OCI-LY1 (cell line): ENCODE measurements at regions not wholly inside any gene's neighbourhood (a gene's known extent, or its start where the extent isn't known, plus 50 kb on each side); places are given as distances from the start of the nearest gene placed in this dataset.

Experiments used
- H2AFZ ChIP-seq: fragments of 200-600 bp; sonication (generic), shearing (Covaris generic); 2 replicates; pipeline ENCODE4 v1.6.0; 2014; ENCODE audit warnings: antibody characterized with exemption, mild to moderate bottlenecking, low read length
- H3F3A ChIP-seq: fragments of 200-600 bp; sonication (generic), shearing (Covaris generic); 2 replicates; pipeline ENCODE4 v1.6.0; 2014; ENCODE audit warnings: mild to moderate bottlenecking, antibody characterized with exemption, low read length, moderate library complexity; ENCODE audit not compliant: insufficient read depth
- H3K27ac ChIP-seq: fragments of 200-600 bp; sonication (generic); 2 replicates; pipeline ENCODE4 v1.5.1; 2014; ENCODE audit warnings: low read length, mixed run types, mild to moderate bottlenecking, low read depth; ENCODE audit not compliant: poor library complexity, severe bottlenecking
- H3K27me3 ChIP-seq: fragments of 200-600 bp; sonication (generic); 2 replicates; pipeline ENCODE4 v1.6.0; 2014; ENCODE audit warnings: antibody characterized with exemption, mild to moderate bottlenecking, low read length, moderate library complexity; ENCODE audit not compliant: insufficient read depth
- H3K36me3 ChIP-seq: fragments of 200-600 bp; sonication (generic); 2 replicates; pipeline ENCODE4 v1.6.1; 2014; ENCODE audit warnings: mild to moderate bottlenecking, antibody characterized with exemption, low read length, moderate library complexity, mixed read lengths; ENCODE audit not compliant: insufficient read depth
- H3K4me1 ChIP-seq: fragments of 200-600 bp; sonication (generic); 2 replicates; pipeline ENCODE4 v1.5.1; 2014; ENCODE audit warnings: mild to moderate bottlenecking, low read length, moderate library complexity; ENCODE audit not compliant: insufficient read depth, severe bottlenecking
- H3K4me2 ChIP-seq: fragments of 200-600 bp; sonication (generic), shearing (Covaris generic); 2 replicates; pipeline ENCODE4 v1.6.1; 2014; ENCODE audit warnings: low read length
- H3K4me3 ChIP-seq: fragments of 200-600 bp; sonication (generic); 2 replicates; pipeline ENCODE4 v1.5.1; 2014; ENCODE audit warnings: low read length, low read depth, mild to moderate bottlenecking, mixed read lengths; ENCODE audit not compliant: poor library complexity, severe bottlenecking
- H3K79me2 ChIP-seq: fragments of 200-600 bp; shearing (Covaris generic); 2 replicates; pipeline ENCODE4 v1.6.1; 2016; ENCODE audit warnings: mixed run types, low read length, mixed read lengths; ENCODE audit not compliant: insufficient read depth
- H3K9ac ChIP-seq: fragments of 200-600 bp; sonication (generic), shearing (Covaris generic); 2 replicates; pipeline ENCODE4 v1.6.1; 2014; ENCODE audit warnings: mild to moderate bottlenecking, low read length, mixed read lengths
- H3K9me2 ChIP-seq: fragments of 200-600 bp; sonication (generic), shearing (Covaris generic); 2 replicates; pipeline ENCODE4 v1.6.1; 2014; ENCODE audit warnings: low read depth, mild to moderate bottlenecking, low read length, mixed read lengths
- H3K9me3 ChIP-seq: fragments of 200-600 bp; shearing (Covaris generic); 2 replicates; pipeline ENCODE4 v1.6.1; 2014; ENCODE audit warnings: low read length, mixed read lengths
- H4K20me1 ChIP-seq: fragments of 200-600 bp; sonication (generic), shearing (Covaris generic); 2 replicates; pipeline ENCODE4 v1.6.0; 2016; ENCODE audit warnings: mild to moderate bottlenecking, low read length; ENCODE audit not compliant: insufficient read depth
- CTCF ChIP-seq: fragments of 200-600 bp; sonication (generic), shearing (Covaris generic); IDR thresholded peaks from 2 replicates; pipeline ENCODE4 v1.5.1; 2017; ENCODE audit warnings: mild to moderate bottlenecking, antibody characterized with exemption, low read length, moderate library complexity, mixed read lengths
- EZH2 ChIP-seq: fragments of 200-600 bp; sonication (generic), shearing (Covaris generic); IDR thresholded peaks from 2 replicates; pipeline ENCODE4 v1.8.0; 2017; ENCODE audit warnings: borderline replicate concordance, mixed run types, mild to moderate bottlenecking, antibody characterized with exemption, low read length, moderate library complexity, mixed read lengths

GRCh38 chr9:129280236-129280622, 102.2 kb upstream of the IER5L start:
- Histone ChIP-seq H3K9ac (no peak overlapping the region), H3K4me3 (no peak overlapping the region), H3K27ac (no peak overlapping the region), H3K79me2 (no peaks in the 10 kb centered on the region), H3F3A (no peaks in the 10 kb centered on the region), H3K4me2 (no peak overlapping the region), H3K27me3 (peaks cover 4% of the 10 kb centered on the region; the same call in 1 of the 2 replicates), H3K9me3 (no peaks in the 10 kb centered on the region), H3K9me2 (no peaks in the 10 kb centered on the region), H4K20me1 (no peaks in the 10 kb centered on the region), H2AFZ (no peak overlapping the region), H3K36me3 (no peaks in the 10 kb centered on the region), H3K4me1 (peaks cover 12% of the 10 kb centered on the region)
- TF ChIP-seq EZH2: no peak
- no peak for TF ChIP-seq CTCF

GRCh38 chr9:129278391-129279237, 100.6 kb upstream of the IER5L start:
- no peak overlapping the region for H3K4me3 ChIP-seq
- no peak for TF ChIP-seq EZH2
- no peak for TF ChIP-seq CTCF
- no peaks in the 10 kb centered on the region for H4K20me1 ChIP-seq
- no peaks in the 10 kb centered on the region for H3K79me2 ChIP-seq
- H2AFZ ChIP-seq: no peak overlapping the region
- H3K27ac ChIP-seq: no peak overlapping the region
- H3K9ac ChIP-seq: no peak overlapping the region
- H3K4me2 ChIP-seq: no peak overlapping the region; the same call in 1 of the 2 replicates
- peaks cover 12% of the 10 kb centered on the region; the same call in 1 of the 2 replicates for H3K27me3 ChIP-seq
- no peaks in the 10 kb centered on the region for H3K36me3 ChIP-seq
- H3K9me3 ChIP-seq: no peaks in the 10 kb centered on the region
- H3K4me1 ChIP-seq: peaks cover 12% of the 10 kb centered on the region
- H3F3A ChIP-seq: no peaks in the 10 kb centered on the region
- no peaks in the 10 kb centered on the region for H3K9me2 ChIP-seq

- no peak overlapping the region for H3K9ac ChIP-seq
- H2AFZ ChIP-seq: no peak overlapping the region
Observed at GRCh38 chr9:129276486-129277230, 98.6 kb upstream of the IER5L start.

More at GRCh38 chr9:129276486-129277230, 98.6 kb upstream of the IER5L start:
- Histone ChIP-seq H3K9me2 (no peaks in the 10 kb centered on the region), H3K27ac (no peak overlapping the region), H4K20me1 (no peaks in the 10 kb centered on the region), H3K27me3 (peaks cover 23% of the 10 kb centered on the region), H3K36me3 (no peaks in the 10 kb centered on the region; the same call in 1 of the 2 replicates), H3K9me3 (no peaks in the 10 kb centered on the region), H3K4me3 (no peak overlapping the region), H3K4me1 (peaks cover 13% of the 10 kb centered on the region), H3F3A (no peaks in the 10 kb centered on the region), H3K79me2 (no peaks in the 10 kb centered on the region), H3K4me2 (no peak overlapping the region)
- TF ChIP-seq EZH2 (no peak), CTCF (no peak)
